ENCODE measurements at regions not wholly inside any gene's neighbourhood (a gene's known extent, or its start where the extent isn't known, plus 50 kb on each side); places are given as distances from the start of the nearest gene placed in this dataset.
"Not testable (repeated sequence)": the region's sequence is repeated elsewhere in the genome, so short reads cannot be mapped to it uniquely, and the experiment has no call there.

DNA sequence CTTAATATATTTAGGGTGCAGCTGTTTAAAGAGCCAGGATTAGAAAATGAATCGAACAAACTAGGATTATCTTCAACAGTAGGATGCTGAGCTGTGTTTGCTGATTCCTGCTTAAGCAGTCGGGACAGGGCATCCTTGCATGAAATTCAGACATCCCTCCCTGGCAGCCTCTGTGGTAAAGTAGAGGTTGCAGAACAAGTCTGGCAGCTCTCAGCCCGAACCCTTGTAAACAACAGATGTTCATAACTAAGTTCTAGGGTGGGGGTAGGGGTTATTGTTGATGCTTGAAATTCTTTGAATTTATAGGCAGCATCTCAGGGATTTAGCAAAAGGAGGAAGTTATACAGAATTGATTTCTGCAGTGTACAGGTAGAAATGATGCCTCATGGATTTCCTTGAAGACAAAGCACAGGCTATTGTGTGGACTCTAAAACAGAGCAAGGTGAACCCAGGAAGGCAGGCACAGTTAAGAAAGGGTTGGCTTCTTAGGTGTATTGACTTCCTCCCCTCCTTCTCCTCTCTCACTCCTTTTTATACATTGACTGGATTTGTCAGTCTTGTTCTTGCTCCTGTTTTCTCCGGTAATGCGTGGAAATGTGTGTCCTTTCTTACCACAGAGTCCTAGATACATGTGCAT lies 114.7 kb downstream of the SRGAP2 start:
- H3K4me3 Mint-ChIP-seq (ENCODE audit: unreplicated experiment); H3K27me3 Mint-ChIP-seq (ENCODE audit: unreplicated experiment); H3K27ac Mint-ChIP-seq (ENCODE audit: unreplicated experiment); H3K36me3 Mint-ChIP-seq (ENCODE audit: unreplicated experiment); H3K4me1 Mint-ChIP-seq (ENCODE audit: low read depth, unreplicated experiment); DNase-seq; H3K9me3 Mint-ChIP-seq (ENCODE audit: unreplicated experiment): not testable (repeated sequence)

DNA sequence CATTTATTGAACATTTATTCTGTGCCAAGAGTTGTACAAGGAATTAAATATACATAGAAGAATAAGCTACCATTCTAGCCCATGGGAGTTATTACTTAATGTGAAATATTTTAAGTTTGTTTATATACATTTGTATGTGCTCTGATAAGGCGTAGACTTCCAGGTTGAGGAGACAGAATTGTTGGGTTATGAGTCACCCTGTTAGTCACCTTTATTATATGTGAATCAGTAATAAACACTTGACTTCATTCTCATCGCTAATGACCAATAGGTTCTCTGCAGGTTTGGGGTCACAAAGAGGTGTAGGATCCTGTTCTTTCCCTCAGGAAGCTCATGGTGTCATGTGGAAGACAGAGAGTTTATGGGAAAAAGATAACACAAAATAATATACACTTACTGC lies 116.9 kb downstream of the SRGAP2 start:
- H3K4me1 Mint-ChIP-seq (ENCODE audit: low read depth, unreplicated experiment) = not testable (repeated sequence)

DNA sequence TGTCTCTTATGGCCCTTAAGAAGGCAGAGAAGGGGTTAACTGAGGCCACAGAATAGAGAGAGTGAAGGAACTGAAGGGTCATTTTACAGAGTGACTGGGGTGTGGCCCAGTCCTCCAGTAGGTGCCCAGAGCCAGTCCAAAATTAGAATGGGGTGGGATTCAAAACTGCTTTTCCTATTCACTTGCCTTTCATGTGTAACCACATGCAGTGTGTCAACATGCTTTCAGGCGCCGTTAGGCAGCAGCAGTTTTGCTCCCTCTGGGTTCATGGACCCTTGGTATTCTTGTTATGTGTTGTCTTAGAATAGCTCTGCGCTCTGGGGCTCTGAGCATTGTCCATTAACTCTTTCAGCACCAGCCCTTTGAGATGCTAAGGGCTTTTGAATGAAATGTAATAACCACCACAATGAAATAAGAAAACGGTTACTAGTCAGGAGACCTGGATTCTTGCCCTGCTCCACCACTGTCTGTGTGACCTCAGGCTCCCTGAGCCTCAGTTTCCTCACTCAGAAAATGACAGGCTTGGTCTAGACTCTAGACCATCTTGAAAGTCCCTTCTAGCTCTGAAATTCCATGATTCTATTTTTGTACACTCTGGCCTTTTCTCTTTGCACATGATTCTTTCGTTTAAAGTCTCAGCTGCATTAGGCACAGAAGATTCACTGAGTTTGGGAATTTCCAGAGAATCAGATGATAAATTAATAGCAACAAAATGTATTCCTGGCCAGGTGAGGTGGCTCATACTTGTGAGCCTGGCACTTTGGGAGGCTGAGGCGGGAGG lies 123.0 kb downstream of the SRGAP2 start:
- H3K27ac Mint-ChIP-seq (ENCODE audit: unreplicated experiment); H3K4me3 Mint-ChIP-seq (ENCODE audit: unreplicated experiment); H3K36me3 Mint-ChIP-seq (ENCODE audit: unreplicated experiment); H3K27me3 Mint-ChIP-seq (ENCODE audit: unreplicated experiment); H3K9me3 Mint-ChIP-seq (ENCODE audit: unreplicated experiment); H3K4me1 Mint-ChIP-seq (ENCODE audit: low read depth, unreplicated experiment); DNase-seq: not testable (repeated sequence)

More for the DNA sequence above, 116.9 kb downstream of the SRGAP2 start:
- not testable (repeated sequence) for H3K27me3 Mint-ChIP-seq (ENCODE audit: unreplicated experiment); H3K36me3 Mint-ChIP-seq (ENCODE audit: unreplicated experiment); DNase-seq; H3K4me3 Mint-ChIP-seq (ENCODE audit: unreplicated experiment); H3K9me3 Mint-ChIP-seq (ENCODE audit: unreplicated experiment); H3K27ac Mint-ChIP-seq (ENCODE audit: unreplicated experiment)

DNA sequence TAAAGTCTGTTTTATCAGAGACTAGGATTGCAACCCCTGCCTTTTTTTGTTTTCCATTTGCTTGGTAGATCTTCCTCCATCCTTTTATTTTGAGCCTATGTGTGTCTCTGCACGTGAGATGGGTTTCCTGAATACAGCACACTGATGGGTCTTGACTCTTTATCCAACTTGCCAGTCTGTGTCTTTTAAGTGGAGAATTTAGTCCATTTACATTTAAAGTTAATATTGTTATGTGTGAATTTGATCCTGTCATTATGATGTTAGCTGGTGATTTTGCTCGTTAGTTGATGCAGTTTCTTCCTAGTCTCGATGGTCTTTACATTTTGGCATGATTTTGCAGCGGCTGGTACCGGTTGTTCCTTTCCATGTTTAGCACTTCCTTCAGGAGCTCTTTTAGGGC lies 128.3 kb downstream of the SRGAP2 start:
- H3K27ac Mint-ChIP-seq (ENCODE audit: unreplicated experiment); DNase-seq; H3K4me1 Mint-ChIP-seq (ENCODE audit: low read depth, unreplicated experiment); H3K27me3 Mint-ChIP-seq (ENCODE audit: unreplicated experiment); H3K9me3 Mint-ChIP-seq (ENCODE audit: unreplicated experiment); H3K4me3 Mint-ChIP-seq (ENCODE audit: unreplicated experiment); H3K36me3 Mint-ChIP-seq (ENCODE audit: unreplicated experiment): not testable (repeated sequence)

DNA sequence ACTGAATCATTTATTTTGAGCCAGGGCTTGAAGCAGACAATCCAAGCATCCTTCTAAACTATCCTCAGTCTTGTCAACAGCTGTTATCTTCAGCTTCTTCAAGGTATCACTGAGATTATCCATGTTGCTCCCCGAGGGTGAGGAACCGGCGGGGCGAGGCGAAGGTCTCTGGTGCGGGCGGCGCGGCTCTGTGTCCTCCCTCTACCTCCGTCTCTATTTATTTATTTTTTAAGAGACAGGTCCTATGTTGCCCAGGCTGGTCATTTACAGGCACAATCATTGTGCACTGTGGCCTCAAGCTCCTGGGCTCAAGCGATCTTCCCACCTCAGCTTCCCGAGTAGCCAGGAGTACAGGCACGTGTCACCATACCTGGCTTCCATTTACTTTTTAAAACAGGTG lies 130.0 kb downstream of the SRGAP2 start:
- H3K9me3 Mint-ChIP-seq (ENCODE audit: unreplicated experiment); H3K36me3 Mint-ChIP-seq (ENCODE audit: unreplicated experiment); H3K27me3 Mint-ChIP-seq (ENCODE audit: unreplicated experiment); H3K4me3 Mint-ChIP-seq (ENCODE audit: unreplicated experiment); DNase-seq; H3K27ac Mint-ChIP-seq (ENCODE audit: unreplicated experiment); H3K4me1 Mint-ChIP-seq (ENCODE audit: low read depth, unreplicated experiment): not testable (repeated sequence)

DNA sequence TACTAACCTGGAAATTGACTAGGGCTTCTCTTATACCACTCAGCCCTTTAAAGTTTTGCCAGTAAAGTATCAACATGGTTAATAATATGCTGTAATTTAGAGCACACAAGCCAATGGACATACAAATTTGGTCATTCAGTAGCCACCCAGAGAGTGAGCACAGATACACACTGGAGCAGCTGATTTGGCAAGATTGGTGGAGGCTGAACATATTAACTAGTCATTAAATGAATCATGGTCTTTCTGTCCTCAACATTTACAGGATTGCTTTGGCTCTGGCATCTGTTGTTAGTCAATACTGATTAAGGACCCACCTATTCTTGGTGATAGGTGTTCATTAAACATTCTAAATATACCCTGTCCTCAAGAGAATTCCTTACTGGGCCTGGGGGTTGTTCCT lies 130.6 kb downstream of the SRGAP2 start:
- H3K4me1 Mint-ChIP-seq (ENCODE audit: low read depth, unreplicated experiment); H3K9me3 Mint-ChIP-seq (ENCODE audit: unreplicated experiment); H3K4me3 Mint-ChIP-seq (ENCODE audit: unreplicated experiment); H3K27me3 Mint-ChIP-seq (ENCODE audit: unreplicated experiment); DNase-seq; H3K27ac Mint-ChIP-seq (ENCODE audit: unreplicated experiment); H3K36me3 Mint-ChIP-seq (ENCODE audit: unreplicated experiment): not testable (repeated sequence)

DNA sequence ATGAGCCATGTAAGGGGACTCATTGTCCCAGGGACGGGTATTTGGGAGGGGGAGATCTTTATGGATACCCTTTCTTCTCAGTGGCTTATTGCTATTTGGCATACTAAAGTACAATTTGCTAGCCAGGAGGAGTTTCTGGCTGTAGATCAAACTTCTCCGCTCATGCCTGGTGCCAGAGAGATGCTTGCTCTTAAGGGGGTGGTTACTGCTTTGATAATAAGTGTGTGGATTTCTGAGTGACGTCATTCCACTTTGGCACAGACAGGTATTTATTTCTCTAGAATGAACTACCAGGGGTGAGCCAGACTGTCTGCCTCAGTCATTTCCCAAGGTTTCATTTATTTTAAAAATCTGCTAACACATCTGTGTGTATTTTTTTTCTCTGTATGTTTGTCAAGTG lies 131.1 kb downstream of the SRGAP2 start:
- H3K4me3 Mint-ChIP-seq (ENCODE audit: unreplicated experiment); H3K36me3 Mint-ChIP-seq (ENCODE audit: unreplicated experiment); H3K27me3 Mint-ChIP-seq (ENCODE audit: unreplicated experiment); H3K27ac Mint-ChIP-seq (ENCODE audit: unreplicated experiment); H3K4me1 Mint-ChIP-seq (ENCODE audit: low read depth, unreplicated experiment); DNase-seq; H3K9me3 Mint-ChIP-seq (ENCODE audit: unreplicated experiment): not testable (repeated sequence)

DNA sequence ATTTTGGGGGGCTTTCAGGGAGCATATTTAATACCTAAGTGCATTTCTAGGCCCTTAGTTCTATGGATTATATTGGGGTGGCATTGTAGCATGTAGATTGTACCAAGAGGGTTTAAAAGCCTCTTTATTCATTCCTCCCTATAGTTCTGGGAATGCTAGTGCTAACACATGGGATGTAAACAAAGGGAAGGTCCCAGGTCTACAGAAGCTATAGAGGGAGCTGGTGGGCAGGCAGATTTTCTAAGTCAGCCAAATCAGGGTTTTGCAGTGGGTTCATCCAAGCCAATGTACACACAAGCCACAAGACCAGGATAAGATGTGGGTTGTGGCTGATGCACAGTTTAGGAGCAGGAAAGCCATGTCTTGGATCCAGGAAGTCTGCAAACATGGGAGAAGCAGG lies 131.8 kb downstream of the SRGAP2 start:
- not testable (repeated sequence) for H3K27ac Mint-ChIP-seq (ENCODE audit: unreplicated experiment); H3K36me3 Mint-ChIP-seq (ENCODE audit: unreplicated experiment); H3K27me3 Mint-ChIP-seq (ENCODE audit: unreplicated experiment); H3K4me1 Mint-ChIP-seq (ENCODE audit: low read depth, unreplicated experiment); DNase-seq; H3K4me3 Mint-ChIP-seq (ENCODE audit: unreplicated experiment); H3K9me3 Mint-ChIP-seq (ENCODE audit: unreplicated experiment)

DNA sequence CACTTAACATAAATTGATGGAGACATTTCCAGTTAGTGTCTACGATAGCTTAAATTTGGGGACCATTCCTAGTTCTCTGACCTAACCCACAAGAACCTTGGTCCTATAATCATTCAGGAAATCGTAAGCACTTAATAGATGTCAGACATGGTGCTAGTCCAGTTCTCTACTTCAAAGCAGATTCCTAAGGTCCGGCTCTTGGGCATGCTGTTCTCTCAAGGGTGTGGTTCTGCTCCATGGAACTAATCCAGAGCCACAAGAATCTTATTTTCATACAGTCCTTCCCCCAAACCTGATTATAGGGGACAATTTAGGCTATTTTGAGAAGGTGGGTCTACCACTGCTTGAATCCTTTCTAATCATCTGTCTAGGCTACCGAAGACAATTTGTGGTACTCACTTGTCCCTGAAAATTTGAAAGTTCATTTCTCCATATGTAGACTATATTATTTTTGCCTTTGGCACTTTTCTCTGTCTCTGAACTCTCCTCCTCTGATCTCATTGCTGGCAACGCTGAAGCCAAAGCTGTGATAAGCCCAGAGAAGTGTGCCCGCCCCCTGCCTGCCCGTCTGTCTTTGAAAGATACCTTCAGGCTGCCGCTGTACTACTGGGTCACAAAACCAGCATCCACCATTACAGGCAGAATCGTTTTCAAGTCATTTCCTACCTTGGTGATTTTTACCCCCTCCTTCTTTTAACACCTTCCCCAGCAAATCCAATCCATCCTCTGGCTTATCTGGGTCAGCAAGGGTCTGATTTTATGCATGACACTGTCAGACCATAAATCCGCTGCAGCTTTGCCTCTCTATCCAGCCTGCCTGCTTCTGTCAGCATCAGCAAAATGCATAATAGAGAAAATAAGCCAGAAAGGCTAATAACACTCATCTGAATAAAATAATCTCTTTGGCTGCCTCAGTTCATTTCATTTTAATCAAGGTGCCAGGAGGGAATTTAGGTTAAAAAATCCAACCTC lies 132.8 kb downstream of the SRGAP2 start:
- not testable (repeated sequence) for DNase-seq; H3K36me3 Mint-ChIP-seq (ENCODE audit: unreplicated experiment); H3K9me3 Mint-ChIP-seq (ENCODE audit: unreplicated experiment); H3K27ac Mint-ChIP-seq (ENCODE audit: unreplicated experiment); H3K27me3 Mint-ChIP-seq (ENCODE audit: unreplicated experiment); H3K4me3 Mint-ChIP-seq (ENCODE audit: unreplicated experiment); H3K4me1 Mint-ChIP-seq (ENCODE audit: low read depth, unreplicated experiment)

DNA sequence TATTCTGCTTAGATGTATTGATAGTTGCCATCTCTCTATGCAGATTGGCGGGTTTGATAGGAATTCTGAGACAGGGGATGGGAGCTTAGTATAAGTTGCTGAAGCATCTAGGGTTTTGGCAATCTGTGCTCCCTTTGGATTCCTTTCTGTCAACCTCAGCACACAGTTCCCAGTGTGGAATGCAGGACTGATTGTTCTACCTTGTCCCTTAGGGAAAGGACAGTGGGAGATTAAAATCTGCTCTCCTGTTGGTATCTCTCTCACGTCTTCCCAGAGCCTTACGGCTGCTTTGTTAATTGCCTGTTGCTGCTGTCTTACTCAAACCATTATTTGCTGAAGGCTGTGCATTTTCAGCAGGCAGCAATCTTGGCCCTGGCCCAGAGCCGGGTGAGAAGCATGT lies 133.3 kb upstream of the IKBKE start:
- H3K4me1 Mint-ChIP-seq (ENCODE audit: low read depth, unreplicated experiment); H3K27ac Mint-ChIP-seq (ENCODE audit: unreplicated experiment); DNase-seq; H3K4me3 Mint-ChIP-seq (ENCODE audit: unreplicated experiment); H3K36me3 Mint-ChIP-seq (ENCODE audit: unreplicated experiment); H3K27me3 Mint-ChIP-seq (ENCODE audit: unreplicated experiment); H3K9me3 Mint-ChIP-seq (ENCODE audit: unreplicated experiment): not testable (repeated sequence)

DNA sequence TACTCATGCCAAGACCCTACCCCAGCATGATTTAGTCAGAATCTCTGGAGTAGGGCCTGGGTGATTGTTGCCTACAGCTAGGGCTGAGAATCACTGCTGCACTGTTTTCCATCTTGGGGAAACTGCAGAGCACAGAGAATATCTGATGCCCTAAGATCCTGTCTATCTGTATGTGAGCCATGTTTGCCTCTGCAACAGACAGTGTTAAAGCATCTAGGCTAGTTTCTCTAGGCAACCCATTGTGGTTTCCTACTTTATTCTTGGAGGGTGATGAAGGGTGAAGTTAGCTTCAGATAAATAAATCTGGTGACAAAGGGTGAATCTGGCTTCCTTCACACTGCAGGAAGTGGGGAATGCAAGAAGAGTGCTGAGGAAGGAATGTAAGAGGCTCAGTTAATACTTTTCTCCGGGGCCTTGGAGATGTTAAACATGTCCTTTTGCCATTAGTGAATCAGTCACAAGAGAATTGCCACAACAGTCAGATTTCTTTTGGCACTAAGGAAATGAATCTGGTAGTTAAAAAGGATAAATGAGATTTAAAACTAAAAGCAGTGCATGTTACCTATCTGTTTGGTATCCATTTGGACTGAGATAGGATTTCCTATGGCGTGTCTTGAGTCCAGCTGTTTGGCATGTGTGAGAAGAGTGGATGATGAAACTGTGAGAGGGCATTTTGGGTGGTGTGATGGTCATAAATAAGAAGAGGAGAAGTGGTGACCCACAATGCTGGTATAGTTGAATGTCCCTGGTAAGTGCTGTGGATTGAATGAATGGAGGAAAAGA lies 119.6 kb upstream of the IKBKE start:
- not testable (repeated sequence) for H3K9me3 Mint-ChIP-seq (ENCODE audit: unreplicated experiment); DNase-seq; H3K27ac Mint-ChIP-seq (ENCODE audit: unreplicated experiment)

More for the DNA sequence above, 119.6 kb upstream of the IKBKE start:
- H3K4me3 Mint-ChIP-seq (ENCODE audit: unreplicated experiment); H3K27me3 Mint-ChIP-seq (ENCODE audit: unreplicated experiment); H3K36me3 Mint-ChIP-seq (ENCODE audit: unreplicated experiment); H3K4me1 Mint-ChIP-seq (ENCODE audit: low read depth, unreplicated experiment): not testable (repeated sequence)
